MM.1S (cell line): ENCODE measurements at regions not wholly inside any gene's neighbourhood (a gene's known extent, or its start where the extent isn't known, plus 50 kb on each side); places are given as distances from the start of the nearest gene placed in this dataset.

Source experiments
- DNase-seq: peaks from one replicate; pipeline ENCODE4 v3.0.0-alpha.2; 2015
- H2AFZ ChIP-seq: fragments of 300-600 bp; sonication (generic); 2 replicates; pipeline ENCODE4 v1.6.0; 2016; ENCODE audit warnings: antibody characterized with exemption, low read length
- H3F3A ChIP-seq: fragments of 300-600 bp; sonication (generic); 2 replicates; pipeline ENCODE4 v1.6.1; 2016; ENCODE audit warnings: mild to moderate bottlenecking, antibody characterized with exemption, low read length, moderate library complexity, mixed read lengths; ENCODE audit not compliant: insufficient read depth
- H3K27ac ChIP-seq: fragments of 300-600 bp; sonication (generic); 2 replicates; pipeline ENCODE4 v1.5.1; 2016; ENCODE audit warnings: mild to moderate bottlenecking, low read length
- H3K27me3 ChIP-seq: fragments of 300-600 bp; sonication (generic); replicated peaks from 2 replicates; pipeline ENCODE4 v1.6.0; 2016; ENCODE audit warnings: low read length; ENCODE audit not compliant: insufficient read depth
- H3K36me3 ChIP-seq: fragments of 300-600 bp; sonication (generic); replicated peaks from 2 replicates; pipeline ENCODE4 v1.6.1; 2016; ENCODE audit warnings: mild to moderate bottlenecking, low read length, mixed read lengths; ENCODE audit not compliant: insufficient read depth
- H3K4me1 ChIP-seq: fragments of 300-600 bp; sonication (generic); 2 replicates; pipeline ENCODE4 v1.6.1; 2016; ENCODE audit warnings: low read length, mixed read lengths
- H3K4me2 ChIP-seq: fragments of 300-600 bp; sonication (generic); 2 replicates; pipeline ENCODE4 v1.6.0; 2016; ENCODE audit warnings: low read depth, low read length
- H3K4me3 ChIP-seq: fragments of 300-600 bp; sonication (generic); 2 replicates; pipeline ENCODE4 v1.5.1; 2016; ENCODE audit warnings: low read length, mixed read lengths
- H3K79me2 ChIP-seq: fragments of 300-600 bp; sonication (generic); 2 replicates; pipeline ENCODE4 v1.6.1; 2016; ENCODE audit warnings: mixed run types, low read length, mixed read lengths
- H3K9ac ChIP-seq: fragments of 300-600 bp; sonication (generic); 2 replicates; pipeline ENCODE4 v1.6.1; 2016; ENCODE audit warnings: low read length, mixed read lengths
- H3K9me2 ChIP-seq: fragments of 300-600 bp; sonication (generic); replicated peaks from 2 replicates; pipeline ENCODE4 v1.6.1; 2016; ENCODE audit warnings: mild to moderate bottlenecking, low read length, mixed read lengths; ENCODE audit not compliant: insufficient read depth
- H3K9me3 ChIP-seq: fragments of 300-600 bp; sonication (generic); replicated peaks from 2 replicates; pipeline ENCODE4 v1.6.1; 2016; ENCODE audit warnings: mild to moderate bottlenecking, low read length, mixed read lengths; ENCODE audit not compliant: insufficient read depth
- H4K20me1 ChIP-seq: fragments of 300-600 bp; sonication (generic); 2 replicates; pipeline ENCODE4 v1.6.1; 2016; ENCODE audit warnings: mild to moderate bottlenecking, low read length, moderate library complexity, mixed read lengths; ENCODE audit not compliant: insufficient read depth
- CTCF ChIP-seq: fragments of 300-600 bp; sonication (generic); IDR thresholded peaks from 2 replicates; pipeline ENCODE4 v1.5.1; 2016; ENCODE audit warnings: antibody characterized with exemption, low read length, mixed read lengths
- EZH2 ChIP-seq: fragments of 300-600 bp; sonication (generic); optimal IDR thresholded peaks from 2 replicates; pipeline ENCODE3; 2017; ENCODE audit warnings: low read depth, mild to moderate bottlenecking, antibody characterized with exemption, low read length, mixed read lengths
- EZH2phosphoT487 ChIP-seq: fragments of 300-600 bp; sonication (generic); IDR thresholded peaks from 2 replicates; pipeline ENCODE4 v1.6.1; 2018; ENCODE audit warnings: antibody characterized with exemption, low read length

GRCh38 chr16:54817432-54817831 is 113.2 kb upstream of the IRX5 start:
- no peak overlapping the region for H2AFZ ChIP-seq
- TF ChIP-seq EZH2 (no peak), CTCF (peak; percentile 44)
- H3F3A ChIP-seq = no peaks in the 10 kb centered on the region
- no peaks in the 10 kb centered on the region for H3K9me2 ChIP-seq
- H3K9me3 ChIP-seq = no peaks in the 10 kb centered on the region
- no peak overlapping the region for H3K27ac ChIP-seq
- peak; percentile 40 for DNase-seq
- no peaks in the 10 kb centered on the region for H4K20me1 ChIP-seq
- no peak overlapping the region for H3K4me3 ChIP-seq
- H3K79me2 ChIP-seq = no peaks in the 10 kb centered on the region
- no peaks in the 10 kb centered on the region for H3K27me3 ChIP-seq
- no peak overlapping the region for H3K9ac ChIP-seq
- H3K36me3 ChIP-seq = no peaks in the 10 kb centered on the region
- H3K4me2 ChIP-seq = no peak overlapping the region
- no peaks in the 10 kb centered on the region for H3K4me1 ChIP-seq

- Histone ChIP-seq H3K4me2 (no peak overlapping the region), H3K9me3 (no peaks in the 10 kb centered on the region)
These were observed 114.2 kb upstream of the IRX5 start for GRCh38 chr16:54816471-54816870.

GRCh38 chr16:54815177-54815576 is 115.5 kb upstream of the IRX5 start:
- H3K9me3 ChIP-seq = no peaks in the 10 kb centered on the region
- H3K27ac ChIP-seq = no peak overlapping the region
- no peak for TF ChIP-seq EZH2phosphoT487
- no peak for TF ChIP-seq CTCF
- TF ChIP-seq EZH2 = no peak
- H3K27me3 ChIP-seq = no peaks in the 10 kb centered on the region
- no peaks in the 10 kb centered on the region for H3K4me1 ChIP-seq
- H3K9ac ChIP-seq = no peak overlapping the region
- H3K79me2 ChIP-seq = no peaks in the 10 kb centered on the region
- H3K36me3 ChIP-seq = no peaks in the 10 kb centered on the region
- no peak for DNase-seq
- H2AFZ ChIP-seq = no peak overlapping the region
- no peaks in the 10 kb centered on the region for H3F3A ChIP-seq
- H4K20me1 ChIP-seq = no peaks in the 10 kb centered on the region
- H3K4me3 ChIP-seq = no peak overlapping the region
- no peaks in the 10 kb centered on the region for H3K9me2 ChIP-seq
- no peak overlapping the region for H3K4me2 ChIP-seq

More at GRCh38 chr16:54816471-54816870, 114.2 kb upstream of the IRX5 start:
- Histone ChIP-seq H3K9ac (no peak overlapping the region), H3K27ac (no peak overlapping the region), H3K36me3 (no peaks in the 10 kb centered on the region), H3K4me1 (no peaks in the 10 kb centered on the region), H4K20me1 (no peaks in the 10 kb centered on the region), H3K4me3 (no peak overlapping the region), H3K27me3 (no peaks in the 10 kb centered on the region), H3F3A (no peaks in the 10 kb centered on the region), H3K79me2 (no peaks in the 10 kb centered on the region), H2AFZ (no peak overlapping the region), H3K9me2 (no peaks in the 10 kb centered on the region)
- DNase-seq = no peak
- TF ChIP-seq EZH2 (no peak), EZH2phosphoT487 (no peak), CTCF (no peak)

- TF ChIP-seq EZH2 (no peak), EZH2phosphoT487 (no peak), CTCF (no peak)
- no peaks in the 10 kb centered on the region for H3K4me1 ChIP-seq
These were observed 116.9 kb upstream of the IRX5 start for GRCh38 chr16:54813778-54814177.

More at GRCh38 chr16:54813778-54814177, 116.9 kb upstream of the IRX5 start:
- Histone ChIP-seq H3K27ac (no peak overlapping the region), H3K9ac (no peak overlapping the region), H3K4me2 (no peak overlapping the region), H3K79me2 (no peaks in the 10 kb centered on the region), H3K27me3 (no peaks in the 10 kb centered on the region), H3F3A (no peaks in the 10 kb centered on the region), H4K20me1 (no peaks in the 10 kb centered on the region), H3K36me3 (no peaks in the 10 kb centered on the region), H2AFZ (no peak overlapping the region), H3K9me3 (no peaks in the 10 kb centered on the region), H3K4me3 (no peak overlapping the region), H3K9me2 (no peaks in the 10 kb centered on the region)
- DNase-seq = no peak
